HG03039 (cell line): ENCODE measurements at regions not wholly inside any gene's neighbourhood (a gene's known extent, or its start where the extent isn't known, plus 50 kb on each side); places are given as distances from the start of the nearest gene placed in this dataset.
"Not testable (repeated sequence)": the region's sequence is repeated elsewhere in the genome, so short reads cannot be mapped to it uniquely, and the experiment has no call there.

Source experiments
- ATAC-seq: cut with Tn5 transposase; IDR thresholded peaks from one replicate; pipeline ENCODE4 v1.9.1; 2021; ENCODE audit warnings: mild to moderate bottlenecking, moderate library complexity; ENCODE audit not compliant: unreplicated experiment

- ATAC-seq = no peak
These were observed 545.2 kb upstream of the ACO1 start for GRCh38 chr9:31839273-31839672.

- ATAC-seq = no peak
These were observed 543.7 kb upstream of the ACO1 start for GRCh38 chr9:31840702-31841101.

DNA sequence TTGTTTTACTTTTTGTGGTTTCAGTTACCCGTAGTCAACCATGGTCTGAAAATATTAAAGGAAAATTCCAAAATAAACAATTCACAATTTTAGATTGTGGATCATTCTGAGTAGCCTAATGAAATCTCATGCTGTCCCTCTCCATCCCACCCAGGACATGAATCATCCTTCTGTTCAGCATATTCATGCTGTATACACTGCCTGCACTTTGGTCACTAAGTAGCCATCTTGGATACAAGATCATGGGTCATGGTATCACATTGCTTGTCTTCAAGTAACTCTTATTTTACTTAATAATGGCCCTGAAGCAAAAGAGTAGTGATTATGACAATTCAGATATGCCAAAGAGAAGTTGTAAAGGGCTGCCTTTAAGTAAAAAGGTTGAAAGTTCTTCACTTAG, 536.5 kb upstream of the ACO1 start:
- no peak for ATAC-seq

- ATAC-seq = no peak
These were observed 535.7 kb upstream of the ACO1 start for GRCh38 chr9:31848505-31849285.

DNA sequence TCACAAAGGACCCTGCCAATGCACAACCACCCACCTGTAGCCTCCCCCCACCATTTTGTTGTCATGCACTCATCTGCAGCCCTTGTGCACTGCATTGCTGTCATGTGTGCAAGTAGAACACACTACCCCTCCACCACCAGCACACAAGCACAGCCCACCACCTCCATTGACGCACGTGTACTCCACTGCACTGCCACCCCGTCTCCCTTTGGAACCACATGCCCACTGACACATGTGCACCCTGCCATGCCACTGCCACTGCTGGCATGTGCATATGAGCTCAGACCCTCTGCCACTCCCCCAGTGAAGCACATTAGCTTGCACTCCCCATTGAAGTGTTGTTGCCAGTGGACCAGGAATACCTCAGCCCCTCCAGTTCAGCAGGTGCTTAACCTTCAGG, 530.3 kb upstream of the ACO1 start:
- no peak for ATAC-seq

DNA sequence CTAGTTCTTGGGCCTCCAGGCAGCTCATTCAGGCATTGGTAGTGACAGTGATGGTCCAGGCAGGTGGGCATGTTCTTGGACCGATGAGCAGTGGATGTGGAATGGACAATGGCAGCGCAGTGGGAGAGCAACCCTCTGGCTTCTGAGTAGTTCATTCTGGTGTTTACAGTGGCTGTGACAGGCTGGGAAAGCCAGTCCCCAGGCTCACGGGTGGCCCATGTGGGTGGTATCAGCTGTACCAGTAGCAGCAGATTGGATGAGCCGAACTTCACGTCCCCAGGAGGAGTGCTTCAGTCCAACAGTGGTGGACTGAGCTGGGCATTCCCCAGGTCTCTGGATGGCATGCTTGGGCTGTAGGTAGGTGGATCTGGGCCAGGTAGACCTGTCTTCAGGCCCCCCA, 515.6 kb upstream of the ACO1 start:
- no peak for ATAC-seq

DNA sequence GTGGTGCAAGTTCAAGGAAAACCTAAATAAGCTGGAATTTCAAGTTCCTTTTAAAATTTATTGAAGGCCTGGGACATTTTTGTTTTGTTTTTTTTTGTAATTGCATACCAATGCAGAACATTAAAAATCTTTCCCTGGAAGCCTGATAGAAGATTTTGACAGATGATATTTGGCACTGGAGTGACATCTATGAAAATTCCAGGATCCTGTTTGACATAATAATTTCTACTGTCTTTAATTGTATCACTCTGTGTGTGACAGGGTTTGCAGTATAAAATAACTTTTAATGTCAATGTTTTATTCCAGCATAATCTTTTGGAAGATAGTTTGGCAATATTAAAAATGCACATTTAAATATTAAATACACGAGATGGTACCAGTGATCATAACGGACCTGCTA, 514.2 kb upstream of the ACO1 start:
- no peak for ATAC-seq

DNA sequence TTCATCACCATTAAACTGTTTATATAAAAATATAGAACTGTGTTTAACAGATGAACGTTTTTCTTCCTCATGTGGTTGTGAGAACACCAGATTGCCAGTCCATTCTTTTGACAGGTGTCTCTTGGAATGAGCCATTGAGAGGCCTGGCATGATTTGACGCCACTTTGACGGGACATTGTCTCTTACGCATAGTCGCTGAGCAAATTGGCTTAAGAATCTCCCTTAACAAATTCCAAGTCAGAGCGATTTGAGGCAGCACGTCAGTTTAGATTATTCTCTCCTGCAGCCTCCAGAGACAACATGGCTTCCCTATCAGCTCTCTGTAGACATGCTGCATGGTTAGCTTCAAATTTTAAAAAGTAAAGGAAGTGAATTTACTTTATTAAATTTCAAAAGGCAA, 510.7 kb upstream of the ACO1 start:
- ATAC-seq = no peak

GRCh38 chr9:31894008-31894407, 490.4 kb upstream of the ACO1 start:
- ATAC-seq = no peak

DNA sequence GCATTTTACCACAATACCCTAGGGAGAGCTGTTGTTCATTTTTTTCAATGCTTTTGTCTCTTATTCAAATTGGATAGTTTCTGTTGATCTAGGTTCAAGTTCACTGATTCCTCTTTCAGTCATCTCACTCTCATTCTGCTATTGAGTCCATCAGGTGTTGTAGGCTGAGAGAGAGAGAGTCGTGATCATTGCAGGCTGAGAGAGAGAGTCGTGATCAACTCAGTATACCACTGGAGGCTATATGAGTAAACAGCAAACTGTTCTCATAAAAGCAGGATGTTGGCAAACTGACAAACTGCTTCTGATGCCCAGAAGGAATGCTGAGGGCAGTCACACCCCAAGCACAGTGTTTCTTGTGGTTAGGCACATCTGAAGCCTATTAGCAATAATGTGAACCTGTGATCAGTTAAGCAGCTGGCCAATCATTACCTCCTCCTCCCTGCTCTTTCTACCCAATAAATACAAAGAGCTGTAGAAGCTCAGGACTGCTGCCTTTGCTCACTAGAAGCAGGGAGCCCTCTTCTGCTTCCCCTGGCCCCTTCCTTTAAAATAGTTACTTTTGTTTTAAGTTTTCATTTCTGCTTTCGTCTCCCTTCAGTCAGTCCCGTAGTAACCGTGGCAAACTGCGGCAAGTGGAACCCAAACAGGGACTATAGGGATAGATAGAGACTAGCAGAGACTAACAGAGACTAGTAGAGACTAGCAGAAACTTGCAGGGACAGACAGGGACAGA, 476.1 kb upstream of the ACO1 start:
- peak; percentile 77 for ATAC-seq

GRCh38 chr9:31908891-31909480, 475.5 kb upstream of the ACO1 start:
- no peak for ATAC-seq

DNA sequence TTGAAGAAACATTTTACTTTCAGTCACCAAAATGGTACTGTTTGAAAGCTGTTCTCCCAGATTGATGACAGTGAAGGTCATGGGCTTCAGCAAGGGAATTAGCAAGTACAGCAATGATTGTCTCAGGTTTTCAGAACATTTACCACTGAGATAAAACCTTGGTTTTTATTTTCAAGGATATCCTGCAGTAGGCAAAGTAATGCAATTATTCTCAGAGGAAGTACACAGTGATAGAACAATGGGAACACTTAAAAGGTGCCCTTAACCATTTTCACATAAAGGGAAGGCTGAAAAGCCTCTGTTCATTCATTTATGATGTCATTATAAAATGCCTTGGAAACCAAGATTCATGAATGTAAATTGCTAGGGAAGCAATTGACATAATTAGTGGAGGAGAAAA, 471.8 kb upstream of the ACO1 start:
- ATAC-seq = no peak

- no peak for ATAC-seq
These were observed 467.7 kb upstream of the ACO1 start for GRCh38 chr9:31916591-31917241.

GRCh38 chr9:31937737-31938136, 446.7 kb upstream of the ACO1 start:
- ATAC-seq = not testable (repeated sequence)

GRCh38 chr9:31950756-31951155, 433.7 kb upstream of the ACO1 start:
- no peak for ATAC-seq

- ATAC-seq = no peak
These were observed 425.9 kb upstream of the ACO1 start for GRCh38 chr9:31958572-31958971.

DNA sequence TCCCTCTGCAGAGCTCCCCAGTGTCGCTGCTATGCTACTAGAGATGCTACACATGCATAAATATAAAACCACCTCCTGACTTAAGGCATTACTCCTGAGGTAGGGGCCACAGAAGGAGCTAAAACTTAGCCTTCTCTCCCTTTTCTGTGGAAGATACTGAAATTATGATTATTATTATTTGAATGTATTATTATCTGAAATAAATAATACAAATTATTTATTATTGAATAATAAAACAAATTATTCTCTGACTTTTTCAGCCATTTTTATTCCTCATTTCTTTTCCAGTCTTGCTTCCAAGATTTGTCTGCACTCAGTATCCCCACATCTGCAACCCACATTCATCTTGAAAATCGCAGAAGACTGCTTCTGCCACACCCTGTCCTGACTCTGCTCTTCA, 414.9 kb upstream of the ACO1 start:
- no peak for ATAC-seq

- ATAC-seq = no peak
These were observed 400.5 kb upstream of the ACO1 start for GRCh38 chr9:31983895-31984294.

- no peak for ATAC-seq
These were observed 388.1 kb upstream of the ACO1 start for GRCh38 chr9:31996331-31996730.

- ATAC-seq = no peak
These were observed 379.9 kb upstream of the ACO1 start for GRCh38 chr9:32004431-32005076.

GRCh38 chr9:32010322-32010721, 374.1 kb upstream of the ACO1 start:
- ATAC-seq = no peak
